Tibial nerve (tissue), 4 donors: ENCODE measurements at regions not wholly inside any gene's neighbourhood (a gene's known extent, or its start where the extent isn't known, plus 50 kb on each side); places are given as distances from the start of the nearest gene placed in this dataset.

Experiments
- DNase-seq, 2 donors: peaks; one replicate each; pipeline ENCODE4 v3.0.0-alpha.2; 2019; ENCODE audit warnings: low spot score in 2 of 2
- H3K27ac ChIP-seq, 4 donors: fragments of 200-600 bp; sonication (generic) in 3 of 4; one replicate each; pipeline ENCODE4 v1.5.1; 2017 to 2019; ENCODE audit warnings: mild to moderate bottlenecking in 1 of 4
- H3K27me3 ChIP-seq, 2 donors: fragments of 200-600 bp; sonication (generic) in 1 of 2; one replicate each; pipeline versions ENCODE4 v1.5.1 to v1.6.0; 2017 to 2019
- H3K36me3 ChIP-seq, 3 donors: fragments of 200-600 bp; sonication (generic); one replicate each; pipeline ENCODE4 v1.5.1; 2018 to 2019
- H3K4me1 ChIP-seq, 4 donors: fragments of 200-600 bp; sonication (generic) in 3 of 4; one replicate each; pipeline ENCODE4 v1.5.1; 2017 to 2019
- H3K4me3 ChIP-seq, 4 donors: fragments of 200-600 bp; sonication (generic) in 3 of 4; one replicate each; pipeline ENCODE4 v1.5.1; 2017 to 2019; ENCODE audit warnings: mild to moderate bottlenecking in 1 of 4, moderate library complexity in 1 of 4
- H3K9me3 ChIP-seq, 4 donors: fragments of 200-600 bp; sonication (generic) in 3 of 4; one replicate each; pipeline ENCODE4 v1.5.1; 2017 to 2019
- EP300 ChIP-seq, 2 donors: sonication (generic); formaldehyde crosslinking; IDR thresholded peaks; one replicate each; pipeline ENCODE4 v1.6.1; 2017; ENCODE audit warnings: antibody characterized with exemption in 2 of 2, mild to moderate bottlenecking in 1 of 2
- POLR2A ChIP-seq, 2 donors: fragments of 450-650 bp; IDR thresholded peaks; one replicate each; pipeline ENCODE4 v1.6.1; 2017; ENCODE audit warnings: antibody characterized with exemption in 2 of 2, mild to moderate bottlenecking in 2 of 2, moderate library complexity in 2 of 2
- WGBS, 2 donors: methylation state at CpG; one replicate each; pipeline ENCODE4 v1.1.5; 2018; 5-methylcytosine and 5-hydroxymethylcytosine counted together
- TF ChIP-seq, protein P1 (sequence below), 5 experiments: fragments of 200-600 bp in 3 of 5; fragments of 450-650 bp in 2 of 5; sonication (generic) in 3 of 5; IDR thresholded peaks; one replicate each; pipeline ENCODE4 v1.5.1; 2016 to 2019; ENCODE audit warnings: antibody characterized with exemption in 5 of 5, mild to moderate bottlenecking in 3 of 5, moderate library complexity in 2 of 5

- no peaks in the 10 kb centered on the region for H3K9me3 ChIP-seq
- TF ChIP-seq POLR2A (IDR thresholded peaks at IDR 0.05) (no peak), EP300 (IDR thresholded peaks at IDR 0.05) (no peak)
- TF ChIP-seq, protein P1, sequence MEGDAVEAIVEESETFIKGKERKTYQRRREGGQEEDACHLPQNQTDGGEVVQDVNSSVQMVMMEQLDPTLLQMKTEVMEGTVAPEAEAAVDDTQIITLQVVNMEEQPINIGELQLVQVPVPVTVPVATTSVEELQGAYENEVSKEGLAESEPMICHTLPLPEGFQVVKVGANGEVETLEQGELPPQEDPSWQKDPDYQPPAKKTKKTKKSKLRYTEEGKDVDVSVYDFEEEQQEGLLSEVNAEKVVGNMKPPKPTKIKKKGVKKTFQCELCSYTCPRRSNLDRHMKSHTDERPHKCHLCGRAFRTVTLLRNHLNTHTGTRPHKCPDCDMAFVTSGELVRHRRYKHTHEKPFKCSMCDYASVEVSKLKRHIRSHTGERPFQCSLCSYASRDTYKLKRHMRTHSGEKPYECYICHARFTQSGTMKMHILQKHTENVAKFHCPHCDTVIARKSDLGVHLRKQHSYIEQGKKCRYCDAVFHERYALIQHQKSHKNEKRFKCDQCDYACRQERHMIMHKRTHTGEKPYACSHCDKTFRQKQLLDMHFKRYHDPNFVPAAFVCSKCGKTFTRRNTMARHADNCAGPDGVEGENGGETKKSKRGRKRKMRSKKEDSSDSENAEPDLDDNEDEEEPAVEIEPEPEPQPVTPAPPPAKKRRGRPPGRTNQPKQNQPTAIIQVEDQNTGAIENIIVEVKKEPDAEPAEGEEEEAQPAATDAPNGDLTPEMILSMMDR (IDR thresholded peaks at IDR 0.05) = no peak
- H3K4me1 ChIP-seq = peaks cover 0 to 3% (median 0%) of the 10 kb centered on the region in 4 donors
- no peaks in the 10 kb centered on the region for H3K36me3 ChIP-seq
- H3K27ac ChIP-seq = no peak overlapping the region
- DNase-seq = no peak
- no peaks in the 10 kb centered on the region for H3K27me3 ChIP-seq
- H3K4me3 ChIP-seq = no peak overlapping the region
- WGBS, 2 donors = 87 to 91% methylated on average over 2 of the region's 2 CpGs
These were observed 56.4 kb upstream of the HHIP start for GRCh38 chr4:144589512-144589911.

GRCh38 chr4:144590020-144590419 lies 55.9 kb upstream of the HHIP start:
- no peak for TF ChIP-seq EP300 (IDR thresholded peaks at IDR 0.05)
- TF ChIP-seq, protein P1 (IDR thresholded peaks at IDR 0.05) = no peak
- no peak for TF ChIP-seq POLR2A (IDR thresholded peaks at IDR 0.05)
- WGBS, 2 donors = 95 to 97% methylated on average over 1 of the region's 1 CpG
- Histone ChIP-seq H3K36me3 (no peaks in the 10 kb centered on the region), H3K27me3 (no peaks in the 10 kb centered on the region), H3K27ac (no peak overlapping the region), H3K9me3 (no peaks in the 10 kb centered on the region), H3K4me3 (no peak overlapping the region), H3K4me1 (no peaks in the 10 kb centered on the region)
- DNase-seq = no peak

- Histone ChIP-seq H3K4me3 (no peak overlapping the region), H3K9me3 (no peaks in the 10 kb centered on the region), H3K4me1 (no peaks in the 10 kb centered on the region), H3K27ac (no peak overlapping the region), H3K27me3 (no peaks in the 10 kb centered on the region), H3K36me3 (no peaks in the 10 kb centered on the region)
- 27 to 37% methylated on average over 2 of the region's 2 CpGs for WGBS, 2 donors
- no peak for TF ChIP-seq POLR2A (IDR thresholded peaks at IDR 0.05)
- no peak for TF ChIP-seq EP300 (IDR thresholded peaks at IDR 0.05)
- TF ChIP-seq, protein P1 (IDR thresholded peaks at IDR 0.05) = no peak
- DNase-seq = no peak
These were observed 54.6 kb upstream of the HHIP start for GRCh38 chr4:144591401-144591800.

DNA sequence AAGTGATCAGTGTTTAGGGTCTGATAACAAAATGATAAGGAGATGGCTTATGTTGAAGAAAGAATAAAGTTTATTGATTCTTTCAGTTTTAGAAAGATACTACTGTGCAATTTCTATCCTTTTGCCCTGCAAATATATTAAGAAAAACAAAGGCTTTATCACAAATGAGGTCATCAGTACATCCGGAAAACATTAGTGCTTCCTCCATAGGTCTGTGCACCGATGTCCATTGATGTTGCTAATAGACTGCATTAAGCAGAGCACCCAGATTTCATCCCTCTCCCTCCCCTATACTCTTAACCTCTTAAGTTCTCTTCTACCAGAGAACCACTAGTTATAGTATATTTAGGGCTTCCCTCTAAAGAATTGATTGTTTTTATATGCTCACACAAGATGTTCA lies 53.7 kb upstream of the HHIP start:
- H3K36me3 ChIP-seq = no peaks in the 10 kb centered on the region
- H3K27ac ChIP-seq = no peak overlapping the region
- H3K4me1 ChIP-seq = no peaks in the 10 kb centered on the region
- TF ChIP-seq POLR2A (IDR thresholded peaks at IDR 0.05) = no peak
- TF ChIP-seq, protein P1 (IDR thresholded peaks at IDR 0.05) = no peak
- no peak for TF ChIP-seq EP300 (IDR thresholded peaks at IDR 0.05)
- WGBS, 2 donors = 58 to 66% methylated on average over 2 of the region's 2 CpGs
- no peak for DNase-seq
- H3K27me3 ChIP-seq = no peaks in the 10 kb centered on the region
- H3K9me3 ChIP-seq = no peaks in the 10 kb centered on the region
- no peak overlapping the region for H3K4me3 ChIP-seq

DNA sequence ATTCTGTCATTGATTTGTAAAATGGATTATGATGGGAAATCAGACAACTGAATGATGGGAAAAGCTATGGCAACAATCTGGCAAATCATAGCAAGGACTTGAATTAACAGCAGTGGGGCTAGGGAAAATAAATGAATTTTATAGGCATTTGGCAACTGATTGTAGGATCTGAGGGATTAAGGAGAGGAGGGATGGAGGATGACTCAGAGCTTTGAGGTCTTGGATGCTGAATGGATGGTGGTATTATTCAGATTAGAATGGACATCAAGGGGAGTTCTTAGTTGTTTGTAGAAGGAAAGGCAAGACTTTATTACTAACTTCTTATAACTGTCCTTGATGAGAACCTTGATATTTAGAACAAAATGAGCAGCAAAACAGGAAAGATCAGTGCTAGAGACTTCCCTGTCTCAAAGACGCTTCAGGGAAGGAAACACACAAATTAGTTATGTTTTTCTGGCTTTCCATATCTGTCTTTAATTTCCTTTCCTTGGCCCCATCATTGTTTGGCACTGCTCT lies 51.4 kb upstream of the HHIP start:
- no peak overlapping the region for H3K27ac ChIP-seq
- H3K36me3 ChIP-seq = no peaks in the 10 kb centered on the region
- WGBS, 2 donors = 74 to 85% methylated on average over 1 of the region's 1 CpG
- no peaks in the 10 kb centered on the region for H3K4me1 ChIP-seq
- TF ChIP-seq, protein P1 (IDR thresholded peaks at IDR 0.05) = no peak
- no peak for TF ChIP-seq POLR2A (IDR thresholded peaks at IDR 0.05)
- no peak for TF ChIP-seq EP300 (IDR thresholded peaks at IDR 0.05)
- H3K4me3 ChIP-seq = no peak overlapping the region
- H3K27me3 ChIP-seq = no peaks in the 10 kb centered on the region
- H3K9me3 ChIP-seq = no peaks in the 10 kb centered on the region
- no peak for DNase-seq
